Gastroesophageal sphincter (tissue), 4 donors: ENCODE measurements at regions not wholly inside any gene's neighbourhood (a gene's known extent, or its start where the extent isn't known, plus 50 kb on each side); places are given as distances from the start of the nearest gene placed in this dataset.

Experiments used
- ATAC-seq: fragments of 150-250 bp; one replicate; pipeline ENCODE4 v1.9.1; 2016; ENCODE audit warnings: mild to moderate bottlenecking, moderate library complexity
- H3K27ac ChIP-seq, 4 donors: fragments of 200-600 bp; sonication (generic) in 3 of 4; 1 replicate in 3 of 4; 2 replicates in 1 of 4; pipeline ENCODE4 v1.5.1; 2016 to 2019
- H3K27me3 ChIP-seq: fragments of 200-600 bp; sonication (generic); one replicate; pipeline ENCODE4 v1.5.1; 2019
- H3K36me3 ChIP-seq, 2 donors: fragments of 200-600 bp; sonication (generic); one replicate each; pipeline ENCODE4 v1.5.1; 2019; ENCODE audit warnings: control low read depth in 1 of 2
- H3K4me1 ChIP-seq, 3 donors: fragments of 200-600 bp; sonication (generic); 1 replicate in 2 of 3; 2 replicates in 1 of 3; pipeline ENCODE4 v1.5.1; 2016 to 2019; ENCODE audit warnings: control low read depth in 2 of 3
- H3K4me3 ChIP-seq, 2 donors: fragments of 200-600 bp; sonication (generic); one replicate each; pipeline ENCODE4 v1.5.1; 2019; ENCODE audit warnings: mild to moderate bottlenecking in 1 of 2, moderate library complexity in 1 of 2
- H3K9me3 ChIP-seq, 3 donors: fragments of 200-600 bp; sonication (generic); one replicate each; pipeline ENCODE4 v1.5.1; 2017 to 2019; ENCODE audit warnings: control low read depth in 2 of 3
- CTCF ChIP-seq, 4 experiments: fragments of 200-600 bp in 2 of 4; fragments of 450-650 bp in 2 of 4; sonication (generic) in 1 of 4; IDR thresholded peaks; one replicate each; pipeline ENCODE4 v1.5.1; 2017 to 2019; ENCODE audit warnings: antibody characterized with exemption in 4 of 4, mild to moderate bottlenecking in 2 of 4, moderate library complexity in 2 of 4
- EP300 ChIP-seq: sonication (generic); formaldehyde crosslinking; IDR thresholded peaks from one replicate; pipeline ENCODE4 v1.6.1; 2017; ENCODE audit warnings: antibody characterized with exemption, mild to moderate bottlenecking
- POLR2A ChIP-seq, 2 donors: fragments of 450-650 bp; IDR thresholded peaks; one replicate each; pipeline ENCODE4 v1.6.1; 2017; ENCODE audit warnings: antibody characterized with exemption in 2 of 2, mild to moderate bottlenecking in 2 of 2, moderate library complexity in 1 of 2
- POLR2AphosphoS5 ChIP-seq: sonication (generic); formaldehyde crosslinking; IDR thresholded peaks from one replicate; pipeline ENCODE4 v1.6.1; 2017; ENCODE audit warnings: antibody characterized with exemption
- WGBS, 2 donors: methylation state at CpG; one replicate each; pipeline ENCODE4 v1.1.5; 2018; ENCODE audit warnings: low coverage in 1 of 2; 5-methylcytosine and 5-hydroxymethylcytosine counted together

DNA sequence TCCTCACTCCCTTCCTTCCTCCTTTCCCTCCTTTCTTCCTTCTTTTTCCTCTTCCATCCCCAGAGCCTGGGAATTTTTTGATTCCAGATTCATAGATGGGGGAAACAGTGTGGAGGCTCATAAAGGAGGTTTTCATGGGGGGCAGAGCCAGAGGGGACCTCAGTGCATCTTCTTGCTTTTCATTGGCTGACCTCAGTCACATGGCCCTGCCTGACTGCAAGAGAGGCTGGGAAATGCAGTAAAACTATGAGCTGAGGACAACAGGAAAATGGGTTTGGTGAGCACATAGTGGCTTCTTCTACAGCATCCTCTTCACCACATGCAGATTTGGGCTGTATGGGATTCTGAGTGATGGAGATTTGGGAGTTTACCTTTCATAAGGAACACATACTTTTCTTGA lies 437.1 kb upstream of the TBX3 start:
- Histone ChIP-seq H3K4me3 (no peak overlapping the region), H3K36me3 (no peaks in the 10 kb centered on the region), H3K27ac (no peak overlapping the region), H3K9me3 (no peaks in the 10 kb centered on the region), H3K4me1 (no peaks in the 10 kb centered on the region), H3K27me3 (no peaks in the 10 kb centered on the region)
- TF ChIP-seq CTCF (IDR thresholded peaks at IDR 0.05): no peak
- no peak for TF ChIP-seq POLR2A (IDR thresholded peaks at IDR 0.05)
- TF ChIP-seq EP300: no peak
- no peak for TF ChIP-seq POLR2AphosphoS5
- ATAC-seq: no peak

GRCh38 chr12:115118177-115118724 lies 434.3 kb upstream of the TBX3 start:
- no peaks in the 10 kb centered on the region for H3K27me3 ChIP-seq
- no peaks in the 10 kb centered on the region for H3K4me1 ChIP-seq
- no peak for TF ChIP-seq POLR2A (IDR thresholded peaks at IDR 0.05)
- no peak for TF ChIP-seq POLR2AphosphoS5
- TF ChIP-seq CTCF (IDR thresholded peaks at IDR 0.05): no peak
- TF ChIP-seq EP300: no peak
- no peaks in the 10 kb centered on the region for H3K36me3 ChIP-seq
- WGBS, 2 donors: 98 to 100% methylated on average over 1 to 3 of the region's 3 CpGs
- no peaks in the 10 kb centered on the region for H3K9me3 ChIP-seq
- ATAC-seq: no peak
- H3K27ac ChIP-seq: no peak overlapping the region
- H3K4me3 ChIP-seq: no peak overlapping the region

DNA sequence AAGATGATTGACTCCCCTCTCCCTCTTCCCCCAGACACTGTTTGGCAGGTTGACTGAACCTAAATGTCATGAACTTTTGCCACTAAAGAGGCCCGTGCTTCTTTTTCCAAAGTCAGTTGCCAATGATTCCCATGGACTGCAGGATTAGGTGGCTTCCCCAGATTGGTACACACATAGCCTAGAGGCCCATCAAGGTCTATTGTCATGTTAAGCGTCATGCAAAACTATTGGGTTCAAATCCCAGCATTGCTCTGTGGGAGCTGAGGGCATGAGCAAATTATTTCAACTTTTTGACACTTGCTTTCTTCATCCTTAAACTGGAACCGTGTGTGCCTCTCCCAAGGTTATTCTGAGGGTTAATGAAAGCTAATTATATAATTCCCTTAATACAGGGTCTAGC lies 430.2 kb upstream of the TBX3 start:
- no peaks in the 10 kb centered on the region for H3K9me3 ChIP-seq
- H3K4me1 ChIP-seq: no peaks in the 10 kb centered on the region
- H3K27me3 ChIP-seq: no peaks in the 10 kb centered on the region
- no peak overlapping the region for H3K4me3 ChIP-seq
- no peaks in the 10 kb centered on the region for H3K36me3 ChIP-seq
- H3K27ac ChIP-seq: no peak overlapping the region
- ATAC-seq: no peak
- WGBS, 2 donors: 86 to 100% methylated on average over 2 to 3 of the region's 3 CpGs
- no peak for TF ChIP-seq CTCF (IDR thresholded peaks at IDR 0.05)
- TF ChIP-seq POLR2A (IDR thresholded peaks at IDR 0.05): no peak
- TF ChIP-seq POLR2AphosphoS5: no peak
- no peak for TF ChIP-seq EP300

- ATAC-seq: no peak
- no peak for TF ChIP-seq POLR2A (IDR thresholded peaks at IDR 0.05)
- TF ChIP-seq CTCF (IDR thresholded peaks at IDR 0.05): no peak
- TF ChIP-seq EP300: no peak
- TF ChIP-seq POLR2AphosphoS5: no peak
- no peaks in the 10 kb centered on the region for H3K4me1 ChIP-seq
- H3K9me3 ChIP-seq: no peaks in the 10 kb centered on the region
- no peaks in the 10 kb centered on the region for H3K27me3 ChIP-seq
- H3K36me3 ChIP-seq: no peaks in the 10 kb centered on the region
- H3K4me3 ChIP-seq: no peak overlapping the region
- WGBS, 2 donors: 71 to 92% methylated on average over 3 of the region's 3 CpGs
- no peak overlapping the region for H3K27ac ChIP-seq
Observed at GRCh38 chr12:115109863-115110262, 425.9 kb upstream of the TBX3 start.

DNA sequence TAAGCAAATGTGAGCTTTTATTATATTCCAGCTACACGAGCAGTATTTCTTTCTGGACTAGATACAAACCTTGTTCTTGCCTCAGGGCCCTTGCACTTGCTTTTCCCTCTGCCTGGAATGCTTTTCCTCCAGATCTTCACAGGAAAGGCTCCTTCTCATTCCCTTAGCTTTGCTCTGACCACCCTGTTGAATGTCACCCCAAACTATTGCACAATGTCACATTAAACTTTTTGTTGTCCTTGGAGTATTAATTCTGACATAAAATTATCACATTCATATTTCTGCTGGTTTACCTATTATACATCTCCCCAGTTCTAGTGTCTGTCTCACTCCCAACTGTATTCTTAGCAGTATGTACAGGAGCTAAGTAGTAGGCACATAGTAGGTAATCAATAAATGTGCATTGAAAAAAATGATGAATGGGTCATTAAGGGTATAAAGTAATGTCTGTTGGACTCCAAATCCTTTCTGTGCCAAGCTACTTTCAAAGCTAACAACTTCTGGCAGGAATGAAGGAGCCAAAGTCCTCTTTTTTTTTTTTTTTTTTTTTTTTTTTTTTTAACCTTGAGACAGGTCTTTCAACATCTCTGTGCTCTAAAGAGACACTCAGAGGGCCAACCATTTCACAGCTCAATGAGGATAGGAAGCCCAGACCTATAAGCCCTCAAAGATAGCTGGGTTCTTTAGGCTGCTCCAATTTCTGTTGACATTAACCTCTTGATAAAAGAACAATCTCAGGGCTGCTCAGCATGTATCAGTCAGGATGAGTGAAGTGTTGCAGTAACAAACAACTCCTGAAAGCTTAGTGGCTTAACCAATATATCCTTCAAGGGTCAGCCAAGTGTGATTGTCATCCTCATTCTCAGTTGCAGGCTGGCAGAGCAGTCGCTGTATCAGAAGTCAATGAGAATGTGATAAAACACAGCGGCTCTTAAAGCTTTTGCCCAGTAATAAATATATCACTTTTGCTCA lies 424.4 kb upstream of the TBX3 start:
- no peak overlapping the region for H3K27ac ChIP-seq
- H3K27me3 ChIP-seq: peaks cover 4% of the 10 kb centered on the region
- H3K4me3 ChIP-seq: no peak overlapping the region
- H3K9me3 ChIP-seq: no peaks in the 10 kb centered on the region
- TF ChIP-seq POLR2A (IDR thresholded peaks at IDR 0.05): no peak
- no peak for ATAC-seq
- 57 to 92% methylated on average over 1 to 3 of the region's 3 CpGs for WGBS, 2 donors
- H3K36me3 ChIP-seq: no peaks in the 10 kb centered on the region
- H3K4me1 ChIP-seq: no peaks in the 10 kb centered on the region
